ENCODE measurements at regions not wholly inside any gene's neighbourhood (a gene's known extent, or its start where the extent isn't known, plus 50 kb on each side); places are given as distances from the start of the nearest gene placed in this dataset.
"Not testable (repeated sequence)": the region's sequence is repeated elsewhere in the genome, so short reads cannot be mapped to it uniquely, and the experiment has no call there.

DNA sequence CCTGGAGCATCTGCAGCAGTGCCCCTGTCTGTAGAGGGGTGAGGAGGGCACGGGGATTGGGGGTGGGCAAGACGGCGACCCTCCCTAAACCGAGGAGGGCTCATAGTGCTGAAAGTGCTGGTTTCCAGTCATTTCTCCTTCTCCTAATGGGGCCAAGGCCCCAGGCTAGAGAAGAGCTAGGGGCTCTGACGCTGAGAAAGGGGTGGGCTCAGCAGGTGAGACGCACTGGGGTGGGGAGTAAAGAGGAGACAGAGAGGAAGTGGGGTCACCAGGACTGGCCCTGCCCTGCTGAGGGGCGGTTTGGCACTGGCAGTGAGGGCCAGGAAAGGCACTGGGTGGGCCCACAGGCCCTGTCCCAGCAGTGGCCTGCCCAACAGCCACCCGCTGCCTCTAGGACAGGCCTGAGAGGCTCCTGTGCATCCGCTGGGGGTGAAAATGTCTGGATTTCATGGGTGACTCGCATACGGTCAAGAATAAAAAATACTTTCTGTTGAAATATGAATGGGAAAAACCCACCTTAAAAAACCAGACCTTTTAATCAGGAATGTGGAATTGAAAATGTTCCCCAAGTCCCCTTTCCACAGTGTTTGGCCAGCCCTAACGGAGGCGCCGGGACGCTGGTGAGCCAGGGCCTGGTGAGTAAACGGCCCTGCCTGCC is 122.4 kb upstream of the SMURF2 start:
- DNase-seq (ENCODE audit: low read depth), result no peak

DNA sequence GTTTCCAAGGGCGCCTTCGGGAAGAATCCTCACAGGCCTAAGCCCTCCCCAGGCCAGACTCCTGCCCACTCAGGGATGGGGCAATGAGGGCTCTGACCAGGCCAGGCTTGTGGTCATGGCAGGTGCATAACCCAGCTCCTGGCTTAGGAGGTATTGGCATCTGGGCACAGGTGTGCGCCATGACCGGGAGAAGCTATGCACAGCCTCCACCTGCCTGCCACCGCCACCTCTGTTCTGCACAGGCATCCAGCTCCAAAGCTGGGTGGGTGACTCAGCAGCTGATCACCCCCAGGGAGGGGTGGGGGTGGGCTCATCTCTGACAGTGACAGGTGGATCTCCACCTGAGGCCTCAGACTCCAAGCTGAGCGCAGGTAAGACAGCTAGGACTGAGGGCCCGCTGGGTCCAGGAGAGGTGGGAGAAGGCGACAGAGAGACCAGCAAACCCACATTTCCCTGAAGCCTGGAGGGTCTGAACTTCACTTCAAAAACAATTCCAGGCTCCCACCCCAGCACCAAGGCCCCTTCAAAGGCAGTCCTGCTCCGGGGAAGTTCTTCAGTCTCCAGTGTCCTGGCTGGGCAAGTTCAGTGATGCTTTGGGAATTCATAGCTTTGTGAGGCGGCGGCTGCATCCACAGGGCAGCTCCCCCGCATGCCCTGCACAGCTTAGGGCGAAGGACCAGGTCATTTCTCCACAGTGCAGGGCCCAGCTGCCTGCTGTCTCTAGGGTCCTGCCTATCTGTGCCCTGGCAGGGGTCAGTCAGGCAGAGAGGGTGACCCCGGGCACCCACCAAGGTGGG is 121.6 kb upstream of the SMURF2 start:
- DNase-seq (ENCODE audit: low read depth), result no peak

DNA sequence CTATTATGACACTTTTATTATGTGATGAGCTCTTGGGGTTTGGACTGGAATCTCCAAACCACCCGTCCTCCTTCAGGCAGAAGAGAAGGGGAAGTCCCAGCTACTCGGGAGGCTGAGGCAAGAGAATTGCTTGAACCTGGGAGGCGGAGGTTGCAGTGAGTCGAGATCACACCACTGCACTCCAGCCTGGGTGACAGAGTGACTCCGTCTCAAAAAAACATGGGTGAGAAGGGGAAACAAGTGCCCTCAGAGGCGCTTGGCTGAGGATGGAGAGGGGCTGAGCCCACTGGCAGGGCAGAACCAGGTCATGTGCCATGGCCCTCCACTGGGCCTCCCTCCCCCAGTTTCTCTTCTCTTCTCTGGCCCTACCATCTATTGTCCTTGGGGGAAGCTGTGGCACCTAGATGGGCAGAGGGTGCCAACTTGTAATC is 120.9 kb upstream of the SMURF2 start:
- DNase-seq (ENCODE audit: low read depth), result no peak

DNA sequence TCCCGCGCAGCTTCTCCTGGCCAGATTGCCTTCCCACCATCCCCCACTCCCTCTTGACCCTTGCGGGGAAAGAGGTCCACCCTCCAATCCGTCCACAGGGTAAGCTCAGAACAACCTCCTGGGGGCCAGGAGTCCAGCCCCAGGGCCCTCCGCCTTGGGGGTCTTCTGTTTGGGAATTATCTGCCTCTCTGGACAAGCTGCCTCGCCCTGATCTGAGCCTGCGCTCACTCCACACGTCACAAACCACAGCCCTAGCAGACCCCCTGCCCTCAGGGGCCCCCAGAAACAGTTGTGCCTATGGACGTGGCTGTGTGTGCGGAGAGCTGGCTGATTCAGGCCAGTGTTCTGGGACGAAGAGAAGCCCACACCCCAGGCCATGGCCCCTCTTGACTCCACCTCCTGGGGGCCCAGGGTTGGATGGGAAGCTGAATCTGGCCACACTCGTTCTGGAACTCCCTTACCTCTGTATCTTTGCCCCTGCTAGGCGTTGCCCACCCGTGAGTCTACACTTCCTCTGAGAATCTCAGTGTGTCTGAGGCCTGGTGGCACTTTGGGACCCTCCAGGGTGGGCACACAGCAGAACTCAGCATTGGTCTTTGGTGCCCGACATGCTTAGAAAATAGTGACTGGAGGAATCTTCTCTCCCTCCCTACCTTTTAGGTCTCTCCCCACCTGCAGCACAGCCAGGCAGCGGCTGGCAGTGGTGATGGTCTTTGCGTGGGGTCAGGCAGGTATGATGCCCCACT is 119.9 kb upstream of the SMURF2 start:
- DNase-seq (ENCODE audit: low read depth), result no peak

DNA sequence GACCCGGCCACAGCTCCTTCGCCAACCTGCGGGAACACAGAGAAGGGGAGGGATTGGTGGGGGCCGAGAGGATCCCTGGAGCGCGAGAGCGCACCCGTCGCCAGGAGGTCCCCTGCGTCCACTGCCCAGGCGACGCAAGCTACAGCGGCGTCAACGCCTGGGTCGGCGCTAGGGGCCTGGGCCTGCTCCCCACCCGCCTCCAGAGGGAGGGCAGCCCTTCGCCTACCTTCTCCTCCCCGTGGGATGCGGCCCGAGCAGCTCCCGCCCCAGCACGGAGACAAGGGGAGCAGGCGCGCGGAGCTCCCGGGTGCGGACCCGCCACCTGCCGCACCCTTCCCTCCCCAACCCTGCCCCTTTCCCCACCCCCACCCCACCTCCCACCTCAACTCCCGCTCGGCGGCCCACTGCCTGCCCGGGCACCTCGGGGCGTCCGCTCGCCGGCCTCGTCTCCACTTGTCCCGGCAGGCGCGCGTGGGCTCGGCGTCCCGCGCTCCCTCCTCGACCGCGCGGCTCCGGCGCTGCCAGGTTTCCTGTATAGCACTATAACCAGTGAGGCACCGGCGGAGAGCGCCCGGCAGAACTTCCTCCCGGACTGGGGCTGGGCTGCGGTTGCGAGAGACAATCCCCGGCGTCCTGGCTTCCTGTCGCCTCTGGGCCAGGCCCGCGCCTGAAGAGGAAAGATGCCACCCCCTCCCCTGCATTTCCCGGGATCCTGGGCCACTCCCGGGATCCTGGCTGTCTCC is 119.1 kb upstream of the SMURF2 start:
- DNase-seq (ENCODE audit: low read depth), result peak; percentile 53

DNA sequence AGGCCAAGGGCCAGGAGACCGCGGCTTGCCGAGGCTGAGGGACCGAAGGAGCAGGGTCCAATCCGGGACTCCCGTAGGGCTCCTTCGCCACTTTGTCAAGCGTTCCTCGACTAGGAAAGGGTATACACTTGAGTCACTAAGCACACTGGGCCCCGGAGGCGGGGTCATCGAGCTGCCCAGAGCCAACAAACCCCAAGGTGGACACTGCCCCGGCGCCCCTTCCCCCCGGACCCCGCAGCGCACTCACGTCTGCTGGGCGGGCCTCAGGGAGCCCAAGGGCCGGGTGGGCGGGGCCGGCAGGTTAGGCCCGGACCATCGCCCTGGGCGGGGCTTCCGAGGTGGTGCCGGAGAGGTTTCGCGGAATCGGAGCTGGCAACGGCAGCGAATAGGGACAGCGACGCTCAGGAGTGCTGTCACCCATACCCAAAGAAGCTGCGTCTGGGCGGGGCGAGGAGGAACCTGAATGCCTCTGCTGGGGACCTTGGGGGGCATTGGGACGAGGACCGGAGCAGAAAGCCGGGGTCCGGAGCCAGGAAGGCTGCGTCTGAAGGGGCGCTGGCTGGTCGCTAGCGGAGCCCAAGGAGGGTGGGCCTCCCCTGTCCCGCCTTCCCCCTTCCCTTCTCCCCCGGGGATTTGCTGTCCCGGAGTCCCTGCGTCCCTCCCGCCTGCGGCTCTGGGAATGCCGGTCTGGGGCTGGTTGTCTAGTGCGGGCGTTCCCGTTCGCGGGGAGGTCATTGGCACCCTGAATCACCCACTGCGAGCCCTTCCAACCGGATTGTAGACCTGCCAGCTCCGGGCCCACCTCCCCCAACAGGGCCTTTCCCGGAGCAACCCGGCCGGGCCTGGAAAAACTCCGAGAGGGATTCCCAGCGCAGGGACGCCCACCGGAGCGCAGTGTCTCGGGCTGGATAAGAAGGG is 118.2 kb upstream of the SMURF2 start:
- DNase-seq (ENCODE audit: low read depth), result no peak

DNA sequence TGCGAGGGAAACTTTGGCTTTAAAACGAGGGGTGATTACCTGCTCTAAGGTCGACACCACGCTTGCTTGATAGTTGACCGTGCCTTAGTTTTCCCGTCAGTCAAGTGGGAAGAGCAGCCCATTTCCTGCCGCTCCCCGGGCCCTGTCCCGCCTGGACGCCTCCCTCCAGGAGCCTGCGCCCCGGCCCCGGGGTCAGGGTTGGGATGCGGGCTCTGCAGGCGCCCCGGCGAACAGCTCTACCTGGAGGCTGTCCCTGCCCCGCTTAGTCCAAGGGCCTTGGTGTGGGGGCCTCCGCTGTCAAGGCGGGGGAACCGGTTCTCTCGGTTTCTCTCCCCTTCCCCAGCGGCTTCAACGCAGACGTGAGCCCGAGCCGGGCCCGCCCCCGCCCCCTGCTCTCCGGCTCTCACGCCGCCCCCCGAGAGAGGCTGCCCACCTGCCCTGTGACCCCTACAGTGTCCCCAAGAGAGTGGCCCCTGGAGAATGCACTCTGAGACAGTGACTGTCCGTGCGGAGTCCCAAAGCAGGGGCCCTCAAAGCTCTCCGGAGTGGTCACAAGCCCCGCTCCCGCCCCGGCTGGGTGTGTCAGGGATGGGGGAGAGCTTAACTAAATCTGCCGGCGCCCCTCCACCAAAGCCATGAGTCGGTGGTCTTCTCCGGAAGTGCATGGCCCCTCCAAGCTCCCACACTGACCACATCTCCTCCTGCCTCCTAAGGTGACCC is 117.4 kb upstream of the SMURF2 start:
- DNase-seq (ENCODE audit: low read depth), result no peak

DNA sequence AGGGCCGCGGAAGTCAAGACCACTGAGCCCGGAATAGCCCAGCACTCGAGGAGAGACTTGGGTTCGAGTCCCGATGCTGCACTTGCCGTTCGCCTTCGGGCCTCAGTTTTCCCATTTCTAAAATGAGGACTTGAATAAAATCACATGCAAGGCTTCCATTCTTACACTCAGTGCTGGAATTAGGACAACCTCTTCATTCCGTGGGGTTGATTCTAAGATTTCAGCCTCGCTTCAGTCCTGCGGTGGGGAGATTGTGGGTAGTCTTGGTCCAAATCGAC is 116.9 kb upstream of the SMURF2 start:
- not testable (repeated sequence) for DNase-seq (ENCODE audit: low read depth)

DNA sequence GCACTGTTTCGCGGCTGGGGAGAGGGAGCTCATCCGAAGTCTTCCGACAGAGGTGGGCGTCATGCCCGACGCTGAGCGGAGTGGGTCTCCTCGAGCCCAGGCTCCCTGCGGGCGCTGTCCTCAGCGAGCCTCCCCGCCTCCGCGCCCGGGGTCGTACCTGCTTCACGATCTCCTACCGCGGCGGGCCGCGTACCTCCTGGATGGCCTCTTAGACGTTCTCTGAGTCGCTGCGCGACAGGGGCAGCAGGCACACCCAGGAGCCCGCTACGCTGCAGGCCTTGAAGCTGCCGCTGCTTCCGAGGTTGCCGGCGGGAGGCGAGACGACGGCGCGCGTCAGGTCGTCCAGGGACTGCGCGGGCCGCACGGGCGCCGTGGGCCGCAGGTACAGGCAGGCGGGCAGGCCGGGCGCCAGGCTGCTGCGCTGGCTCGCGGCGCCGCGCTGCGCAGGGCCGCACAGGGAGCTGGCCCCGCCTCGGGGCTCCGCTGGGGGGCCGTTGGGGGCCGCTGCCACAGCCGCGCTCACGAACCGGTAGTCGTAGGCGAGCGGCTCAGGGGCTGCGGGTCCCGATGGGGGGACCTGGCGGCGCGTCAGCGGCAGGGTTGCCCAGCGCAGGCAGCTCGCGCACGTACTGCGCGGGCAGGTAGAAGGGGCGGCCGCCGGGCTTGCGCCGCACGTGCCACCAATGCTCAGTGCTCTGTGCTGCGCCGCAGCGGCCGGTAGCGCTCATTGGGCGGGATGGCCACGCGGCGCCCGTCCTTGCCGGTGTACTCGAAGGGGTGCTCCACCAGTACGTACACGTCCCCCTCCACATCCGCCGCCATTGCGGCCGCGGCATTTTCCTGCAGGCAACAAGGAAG is 116.4 kb upstream of the SMURF2 start:
- DNase-seq (ENCODE audit: low read depth), result no peak

DNA sequence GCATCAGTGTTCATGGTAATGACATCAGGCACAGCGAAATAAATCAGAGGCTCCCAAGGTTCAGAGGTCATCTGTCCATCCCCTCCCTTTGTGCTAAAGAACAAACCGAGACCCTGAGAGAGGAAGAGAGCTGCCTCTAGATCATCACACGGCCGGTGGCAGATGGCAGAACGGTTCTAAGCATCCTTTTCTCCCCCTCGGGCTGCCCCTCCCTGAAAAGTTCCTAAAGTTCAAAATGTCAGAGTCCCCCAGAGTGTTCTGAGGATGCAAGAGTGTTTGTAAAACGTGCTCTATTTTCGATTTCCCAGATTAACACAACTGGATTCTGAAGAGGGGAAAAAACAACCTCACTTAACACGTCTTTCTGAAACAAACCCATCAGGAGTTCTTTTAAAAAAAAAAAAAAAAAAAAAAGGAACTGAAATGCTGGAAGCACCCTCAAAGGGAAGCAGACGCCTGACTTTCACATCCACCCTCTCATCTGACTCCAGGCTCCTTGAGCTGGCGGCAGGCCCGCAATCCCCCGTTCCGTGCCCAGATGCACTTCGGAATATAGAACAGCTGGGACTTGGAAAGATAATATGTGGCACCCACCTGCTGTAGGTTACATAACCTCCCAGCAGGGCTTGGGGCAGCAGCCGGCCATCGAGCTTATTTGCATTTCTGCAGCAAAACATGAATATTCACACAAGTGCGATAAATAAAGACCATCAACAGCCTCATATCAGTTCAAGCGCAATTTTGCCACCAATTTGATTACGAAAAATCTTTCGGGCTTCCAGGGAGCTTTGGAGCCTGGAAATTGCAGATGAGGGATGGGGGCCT is 115.5 kb upstream of the SMURF2 start:
- no peak for DNase-seq (ENCODE audit: low read depth)

DNA sequence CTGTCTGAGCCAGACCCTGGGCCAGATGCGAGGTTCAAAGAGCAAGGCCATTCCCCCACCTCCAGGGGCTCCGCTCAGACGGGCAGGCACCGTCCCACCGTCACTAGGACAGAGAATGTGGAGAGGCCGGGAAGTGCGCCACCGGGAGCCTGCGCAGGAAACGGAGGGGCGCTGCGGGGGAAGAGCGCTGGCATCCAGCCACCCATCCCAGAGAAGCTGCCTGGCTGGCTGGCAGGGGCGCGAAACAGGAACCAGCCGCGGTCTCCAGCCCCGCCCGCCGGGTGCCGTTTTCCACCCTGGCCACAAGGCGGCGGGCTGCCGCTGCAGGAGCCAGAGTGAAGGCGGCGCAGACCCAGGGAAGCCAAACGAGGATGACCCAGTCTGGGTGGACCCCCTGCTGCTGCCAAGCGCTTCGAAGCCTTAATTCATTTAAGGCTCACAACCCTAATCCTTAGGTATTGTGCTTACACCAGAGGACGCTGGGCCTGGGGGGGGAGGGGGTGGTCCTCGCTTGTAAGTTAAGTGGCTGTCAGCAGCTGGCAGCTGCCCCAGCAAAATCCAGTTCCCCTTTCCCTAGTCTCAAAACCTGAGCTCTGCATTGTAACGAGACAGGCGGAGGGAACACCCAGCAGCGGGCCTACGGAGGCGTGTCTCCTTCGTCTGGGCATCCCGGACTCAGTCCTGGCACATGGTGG is 114.8 kb upstream of the SMURF2 start:
- DNase-seq (ENCODE audit: low read depth), result peak; percentile 61

DNA sequence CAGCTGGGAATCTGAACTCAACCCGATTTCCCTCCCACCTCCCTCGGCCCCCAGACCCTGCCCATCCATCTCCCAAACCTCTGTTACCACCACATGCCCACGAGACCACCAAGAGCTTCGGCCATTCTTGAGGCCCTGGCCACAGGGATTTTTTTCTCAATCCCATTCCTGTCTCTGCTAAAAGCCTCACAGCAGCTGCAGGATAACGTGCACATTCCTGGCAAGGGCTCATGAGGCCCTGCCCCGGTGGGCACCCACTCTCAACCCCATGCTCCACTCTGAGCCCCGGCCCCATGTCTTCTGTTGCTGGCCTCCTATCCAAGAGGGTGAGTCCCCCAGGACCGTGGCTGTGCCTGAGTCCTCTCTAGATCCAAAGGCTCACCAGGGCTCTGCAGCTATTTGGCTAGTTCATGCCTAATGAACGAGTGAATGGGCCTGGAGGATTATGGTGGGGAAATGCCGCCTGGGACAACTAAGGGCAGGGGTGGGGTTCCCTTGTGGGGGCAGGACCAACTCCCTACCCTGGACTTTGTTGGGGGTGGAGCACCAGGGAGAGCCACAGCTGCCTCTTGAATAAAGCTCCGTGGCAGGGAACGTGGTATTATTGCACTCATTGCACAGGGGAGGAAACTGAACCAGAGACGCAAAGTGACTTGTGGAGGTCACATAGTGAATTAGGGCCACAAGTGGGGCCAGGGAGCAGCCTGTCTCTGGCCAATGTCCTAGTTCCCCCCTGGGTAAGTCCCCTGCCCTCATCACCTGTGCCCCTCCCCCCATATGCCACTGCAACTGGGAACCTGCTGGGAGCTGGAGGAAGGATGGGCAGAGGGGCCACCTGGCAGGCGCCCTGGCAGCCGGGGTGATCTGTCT is 113.8 kb upstream of the SMURF2 start:
- DNase-seq (ENCODE audit: low read depth), result no peak

DNA sequence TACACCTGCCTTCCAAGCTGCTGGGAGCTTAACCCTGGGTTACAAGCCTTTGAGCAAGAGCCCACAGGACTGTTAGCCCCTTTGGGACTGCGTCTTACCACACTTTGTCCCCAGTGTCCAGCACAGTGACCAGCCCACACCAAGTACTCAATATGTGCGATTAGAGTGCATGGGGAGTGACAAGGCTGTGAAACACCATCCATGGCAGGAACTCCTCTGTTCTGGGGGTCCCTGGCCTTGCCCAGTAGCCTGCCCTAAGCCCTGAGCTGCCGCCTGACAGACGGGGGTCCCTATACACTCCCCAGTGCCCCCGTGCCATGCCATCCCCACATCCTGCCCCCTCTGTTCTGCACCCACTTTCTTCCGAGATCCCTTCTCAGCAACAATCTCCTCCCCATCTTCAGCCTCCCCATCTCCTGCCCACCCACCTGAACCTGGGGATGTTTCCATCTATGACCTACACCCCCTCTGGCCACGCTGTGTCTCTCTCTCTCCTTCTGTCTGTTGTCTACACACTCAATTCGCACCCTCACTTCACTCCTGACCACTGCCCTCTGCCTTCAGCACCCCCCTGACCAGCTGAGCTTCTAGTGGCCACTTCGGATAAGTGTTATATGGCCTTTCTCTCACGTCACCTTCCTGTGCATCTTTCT is 112.9 kb upstream of the SMURF2 start:
- no peak for DNase-seq (ENCODE audit: low read depth)

DNA sequence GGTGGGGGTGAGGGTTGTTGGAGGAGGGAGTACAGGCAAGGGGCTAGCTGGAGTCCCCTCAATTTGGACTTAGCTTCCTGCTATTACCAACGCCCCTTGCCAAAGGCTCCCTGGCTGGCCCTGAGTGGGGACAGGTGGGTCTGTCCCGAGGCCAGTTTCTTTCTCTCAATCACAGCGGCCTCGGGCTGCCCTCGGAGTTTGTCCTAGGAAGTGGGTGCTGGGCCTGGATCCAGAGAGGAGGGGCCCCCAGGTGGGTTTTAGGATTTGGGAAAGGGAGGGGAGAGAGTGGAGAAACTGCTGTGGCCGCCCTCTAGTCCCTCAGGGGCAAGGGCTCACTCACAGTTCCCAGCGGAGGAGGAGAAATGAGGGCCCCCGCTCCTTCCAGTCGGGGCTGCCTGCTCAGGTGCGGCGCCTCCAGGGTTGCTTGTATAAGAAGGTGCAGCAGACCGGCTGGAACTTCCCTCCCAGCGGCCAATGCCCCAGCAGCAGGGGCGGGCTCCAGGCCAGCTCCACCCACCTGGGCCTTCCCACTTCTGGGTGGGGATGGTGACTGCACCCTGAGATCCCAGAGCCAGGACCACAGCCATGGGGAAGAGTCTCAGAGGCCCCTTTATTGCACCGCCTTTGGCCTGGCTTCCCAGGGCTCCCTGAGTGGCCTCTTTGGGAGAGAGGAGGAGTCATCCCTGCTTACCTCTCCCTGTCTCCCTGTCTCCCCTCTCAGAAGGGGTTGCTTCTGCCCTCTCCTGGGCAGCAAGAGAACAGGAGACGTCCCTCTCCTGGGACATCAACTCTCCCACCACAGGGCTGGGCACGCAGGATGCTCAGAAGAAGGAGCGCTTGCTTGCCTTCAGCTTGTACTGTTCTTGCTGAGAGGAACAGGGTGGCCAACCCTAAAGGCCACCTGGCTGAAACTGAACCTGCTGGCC is 112.0 kb upstream of the SMURF2 start:
- peak; percentile 59 for DNase-seq (ENCODE audit: low read depth)

DNA sequence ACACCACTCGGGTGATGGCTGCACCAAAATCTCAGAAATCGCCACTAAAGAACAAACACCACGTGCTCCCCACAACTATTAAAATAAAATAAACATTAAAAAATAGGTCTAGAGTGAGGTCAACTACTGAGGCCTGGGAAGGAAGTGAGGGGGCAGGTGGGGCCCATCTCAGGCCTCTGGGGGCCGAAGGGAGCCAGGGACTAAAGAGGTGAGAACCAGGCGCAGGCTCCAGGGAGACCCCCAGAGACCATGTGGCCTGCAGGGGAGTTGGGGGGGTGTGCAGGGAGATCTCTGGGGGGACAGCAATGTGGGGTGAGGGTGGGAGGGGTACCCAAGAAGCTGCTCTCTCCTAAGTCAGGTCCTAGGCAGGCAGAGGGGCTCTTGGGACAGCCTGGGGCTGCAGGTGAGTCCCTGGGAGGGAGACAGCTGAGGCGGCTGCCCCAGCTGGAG is 111.3 kb upstream of the SMURF2 start:
- no peak for DNase-seq (ENCODE audit: low read depth)
